ENCODE measurements at regions not wholly inside any gene's neighbourhood (a gene's known extent, or its start where the extent isn't known, plus 50 kb on each side); places are given as distances from the start of the nearest gene placed in this dataset.

- TF ChIP-seq EZH2 (IDR thresholded peaks at IDR 0.05; ENCODE audit: insufficient read depth, poor library complexity, severe bottlenecking) (no peak), EZH2phosphoT487 (IDR thresholded peaks at IDR 0.05; ENCODE audit: insufficient read depth, low read depth) (no peak)
Observed at GRCh38 chr22:49513358-49513851, 314.3 kb downstream of the BRD1 start.
